GM21576 (cell line): ENCODE measurements at regions not wholly inside any gene's neighbourhood (a gene's known extent, or its start where the extent isn't known, plus 50 kb on each side); places are given as distances from the start of the nearest gene placed in this dataset.
A peak's percentile ranks its signal among the peaks of the same experiment; 100 is the strongest.

Experiments used
- ATAC-seq: cut with Tn5 transposase; IDR thresholded peaks from one replicate; pipeline ENCODE4 v1.9.1; 2021; ENCODE audit warnings: mild to moderate bottlenecking, moderate library complexity; ENCODE audit not compliant: unreplicated experiment

GRCh38 chr4:17120761-17121160, 222.3 kb upstream of the LDB2 start:
- no peak for ATAC-seq

DNA sequence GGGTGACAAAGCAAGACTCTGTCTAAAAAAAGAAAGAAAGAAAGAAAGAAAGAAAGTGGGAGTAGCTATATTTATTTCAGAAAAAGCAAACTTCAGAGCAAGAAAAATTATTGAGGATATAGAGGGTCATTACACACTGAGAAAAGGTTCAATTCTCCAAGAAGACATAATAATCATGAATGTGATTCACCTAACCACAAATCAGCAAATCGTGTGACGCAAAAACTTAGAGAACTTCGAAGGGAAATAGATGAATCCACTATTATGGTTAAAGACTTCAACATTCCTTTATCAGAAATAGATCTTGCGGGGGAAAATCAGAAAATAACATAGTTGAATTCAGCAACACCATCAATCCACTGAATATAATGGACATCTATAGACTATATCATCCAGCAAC, 219.3 kb upstream of the LDB2 start:
- ATAC-seq: no peak

GRCh38 chr4:17115583-17115982, 217.1 kb upstream of the LDB2 start:
- no peak for ATAC-seq

GRCh38 chr4:17112292-17112659, 213.8 kb upstream of the LDB2 start:
- ATAC-seq: no peak

GRCh38 chr4:17109126-17109525, 210.7 kb upstream of the LDB2 start:
- ATAC-seq: no peak

DNA sequence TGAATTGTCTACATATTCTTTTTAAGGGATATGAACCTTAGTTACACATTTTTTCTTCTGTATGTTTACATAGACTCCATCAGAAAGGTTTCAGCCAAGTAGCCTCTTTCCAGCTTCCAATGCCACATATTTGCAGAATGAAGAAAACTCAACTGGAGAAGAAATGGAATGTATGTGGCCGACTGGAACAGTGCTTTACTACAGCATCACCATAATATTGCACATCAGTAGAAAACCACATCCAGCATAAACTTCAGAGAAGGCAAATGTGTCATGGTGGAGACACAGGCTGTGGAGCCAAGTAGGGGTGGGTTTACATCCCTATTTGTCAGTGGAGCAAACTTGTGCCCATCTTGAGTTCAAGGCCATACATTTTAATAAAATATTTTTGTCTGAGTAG, 204.8 kb upstream of the LDB2 start:
- no peak for ATAC-seq

DNA sequence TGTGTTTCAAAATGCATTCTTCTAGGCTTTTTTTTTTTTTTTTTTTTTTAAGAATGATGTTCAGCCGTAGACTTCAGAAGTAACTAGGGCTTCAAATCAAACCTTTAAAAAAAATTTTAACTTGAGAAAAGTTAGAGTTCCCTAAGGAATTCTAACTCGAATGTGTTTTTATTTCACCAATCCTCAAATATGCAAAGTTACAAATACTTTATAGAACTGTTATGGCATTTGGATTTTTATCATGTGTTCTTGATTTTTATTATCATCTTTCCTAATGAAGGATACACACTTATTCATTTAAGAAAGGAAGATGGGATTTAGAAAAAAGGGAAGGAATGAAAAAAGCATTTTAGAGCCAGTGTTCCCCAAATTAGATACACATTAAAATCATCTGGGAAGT, 200.6 kb upstream of the LDB2 start:
- ATAC-seq: no peak

- ATAC-seq: no peak
Observed at GRCh38 chr4:17098401-17098800, 200.0 kb upstream of the LDB2 start.

DNA sequence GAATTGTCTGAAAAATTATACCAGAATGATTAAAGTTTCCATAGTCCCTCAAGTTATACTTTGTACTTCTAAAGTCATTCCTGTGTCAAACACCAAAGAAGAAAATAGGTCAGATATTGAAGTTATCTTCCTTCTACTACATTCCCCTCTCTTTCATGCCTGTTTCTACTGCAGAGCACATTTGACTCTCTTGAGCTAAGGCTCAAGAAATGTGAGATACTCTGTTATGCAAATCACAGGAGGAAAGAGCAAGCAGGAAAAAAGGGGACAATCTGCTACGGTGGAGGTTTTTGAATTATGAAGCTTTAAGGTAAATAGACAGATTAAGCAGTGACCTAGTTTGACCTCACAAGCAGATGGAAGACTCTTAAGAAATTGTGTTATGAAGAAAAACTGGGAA, 198.9 kb upstream of the LDB2 start:
- no peak for ATAC-seq

- no peak for ATAC-seq
Observed at GRCh38 chr4:17096692-17097091, 198.2 kb upstream of the LDB2 start.

DNA sequence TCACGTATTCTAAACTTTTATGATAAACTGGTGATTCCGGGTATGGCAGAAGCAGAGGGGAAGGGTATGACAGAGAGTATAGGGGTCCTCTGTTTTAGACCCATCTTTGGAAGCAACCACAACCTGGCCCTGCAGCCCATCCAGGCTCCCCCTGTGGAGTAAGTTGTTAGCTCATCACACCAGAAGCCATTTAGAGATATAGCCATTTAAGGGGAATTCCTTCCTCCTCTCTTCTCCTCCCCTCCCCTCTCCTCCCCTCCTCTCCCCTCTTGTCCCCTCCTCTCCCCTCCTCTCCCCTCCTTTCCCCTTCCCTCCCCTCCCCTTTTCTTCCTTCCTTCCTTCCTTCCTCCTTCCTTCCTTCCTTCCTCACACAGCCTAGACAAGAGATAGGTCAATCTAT, 197.3 kb upstream of the LDB2 start:
- ATAC-seq: no peak

GRCh38 chr4:17094876-17095210, 196.4 kb upstream of the LDB2 start:
- ATAC-seq: no peak

- ATAC-seq: no peak
Observed at GRCh38 chr4:17094159-17094875, 195.9 kb upstream of the LDB2 start.

- ATAC-seq: no peak
Observed at GRCh38 chr4:17093481-17093880, 195.0 kb upstream of the LDB2 start.

GRCh38 chr4:17092736-17093437, 194.4 kb upstream of the LDB2 start:
- ATAC-seq: peak; percentile 85

DNA sequence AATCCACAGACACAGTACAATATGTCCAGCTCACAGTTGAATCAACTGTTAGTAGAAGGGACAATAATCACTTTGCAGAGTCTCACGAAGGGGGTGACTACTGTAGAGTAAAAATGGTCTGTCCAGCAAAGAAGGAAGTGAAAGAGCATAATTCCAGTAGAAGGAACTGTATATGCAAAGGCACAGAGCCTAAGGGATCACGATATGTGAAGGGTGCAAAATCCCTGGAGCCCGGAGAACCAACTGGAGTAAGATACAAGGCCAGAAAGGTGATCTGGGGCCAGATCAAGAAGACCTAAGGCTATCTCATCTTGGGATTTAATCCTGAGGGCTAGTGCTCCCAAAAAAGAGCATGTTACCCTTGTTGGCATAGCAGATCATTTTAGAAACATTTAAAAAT, 192.7 kb upstream of the LDB2 start:
- no peak for ATAC-seq

DNA sequence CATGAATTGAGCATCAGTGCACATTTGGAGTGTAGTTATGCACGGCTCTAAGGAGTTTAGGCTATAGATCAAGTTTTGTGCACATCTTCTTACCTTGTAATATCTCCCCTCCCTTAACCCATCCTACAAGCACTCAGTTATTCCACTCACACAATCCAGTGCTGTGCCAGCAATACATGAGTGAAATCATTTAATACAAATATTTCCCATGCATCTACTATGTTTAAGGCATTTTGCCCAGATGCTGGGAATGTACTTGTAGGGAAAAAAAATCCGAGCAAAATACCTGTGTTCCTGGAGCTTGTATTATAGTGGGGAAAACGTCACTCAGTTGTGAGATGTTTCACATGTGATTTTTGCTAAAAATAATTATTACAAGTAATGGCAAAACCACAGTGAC, 191.6 kb upstream of the LDB2 start:
- no peak for ATAC-seq

DNA sequence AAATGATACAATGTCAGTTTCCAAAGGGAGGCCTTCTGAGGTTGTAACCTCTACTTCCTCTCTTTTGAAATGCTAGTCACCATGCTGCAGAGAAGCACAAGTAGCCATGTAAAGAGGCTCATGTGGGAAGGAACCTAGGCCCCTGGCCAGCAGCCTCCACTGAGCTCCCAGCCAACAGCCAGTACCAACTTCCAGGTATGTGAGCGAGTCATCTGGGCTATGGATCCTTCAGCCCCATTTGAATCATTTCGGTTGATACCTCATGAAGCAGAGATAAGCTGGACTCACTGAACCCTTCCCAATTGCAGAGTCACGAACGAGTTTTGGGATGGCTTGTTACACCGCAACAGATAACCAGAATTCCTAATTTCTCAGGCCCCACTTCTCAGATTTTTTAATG, 187.0 kb upstream of the LDB2 start:
- ATAC-seq: no peak

DNA sequence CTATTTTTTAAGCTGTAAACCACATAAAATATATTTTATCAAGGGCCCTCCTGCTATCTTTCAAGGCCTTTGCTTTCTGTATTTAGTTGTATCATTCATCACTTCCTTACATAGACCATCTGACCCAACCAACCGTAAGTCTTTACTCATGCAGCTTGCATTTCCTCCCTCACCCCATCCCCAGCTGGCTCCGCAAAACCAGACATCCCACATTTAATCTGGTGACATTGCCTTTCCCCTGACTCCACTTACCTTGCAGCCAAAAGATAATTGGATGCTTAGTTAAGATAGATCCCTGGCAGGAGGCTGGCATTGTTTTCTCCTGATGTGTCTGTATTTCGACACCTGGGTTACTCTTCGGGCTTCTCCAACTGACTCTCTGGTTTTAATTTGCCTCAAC, 183.7 kb upstream of the LDB2 start:
- ATAC-seq: no peak

DNA sequence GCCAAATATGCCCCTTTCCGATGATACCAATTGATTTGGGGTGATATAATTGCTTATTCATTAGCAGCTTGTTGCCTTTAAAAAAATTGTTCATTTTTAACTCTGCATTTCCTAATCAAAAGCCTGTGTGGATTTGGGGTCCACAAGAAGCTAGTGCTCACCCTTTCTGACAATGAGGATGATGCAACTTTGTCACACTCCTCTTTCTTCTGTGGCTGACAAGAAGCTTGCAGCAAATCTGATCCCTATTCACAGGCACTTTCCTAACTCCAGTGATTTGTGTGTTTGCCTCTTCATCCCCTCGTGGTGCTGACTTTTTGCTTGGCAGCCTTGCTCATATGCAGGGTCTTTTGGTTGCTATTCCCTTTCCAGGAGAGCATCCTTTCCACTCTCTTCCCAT, 182.7 kb upstream of the LDB2 start:
- no peak for ATAC-seq

DNA sequence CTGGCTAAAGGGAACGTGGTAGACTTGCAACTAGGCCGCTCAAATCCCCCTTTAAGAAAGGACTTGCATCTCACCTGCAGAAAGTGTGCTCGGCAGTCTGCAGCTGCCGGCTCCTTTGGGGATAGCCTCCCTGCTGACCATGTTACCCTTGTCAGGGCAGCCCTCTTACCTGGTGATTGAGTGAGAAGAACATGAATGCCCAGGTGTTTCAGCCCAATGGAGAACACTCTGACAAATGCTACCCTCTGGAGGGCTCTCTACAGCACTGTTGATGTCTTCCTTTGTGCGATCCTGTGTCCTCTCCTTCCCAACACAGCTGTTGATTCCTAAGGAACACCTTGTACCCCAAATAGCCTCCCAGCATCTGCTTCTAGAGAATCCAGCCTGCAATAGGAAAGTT, 178.7 kb upstream of the LDB2 start:
- ATAC-seq: no peak

DNA sequence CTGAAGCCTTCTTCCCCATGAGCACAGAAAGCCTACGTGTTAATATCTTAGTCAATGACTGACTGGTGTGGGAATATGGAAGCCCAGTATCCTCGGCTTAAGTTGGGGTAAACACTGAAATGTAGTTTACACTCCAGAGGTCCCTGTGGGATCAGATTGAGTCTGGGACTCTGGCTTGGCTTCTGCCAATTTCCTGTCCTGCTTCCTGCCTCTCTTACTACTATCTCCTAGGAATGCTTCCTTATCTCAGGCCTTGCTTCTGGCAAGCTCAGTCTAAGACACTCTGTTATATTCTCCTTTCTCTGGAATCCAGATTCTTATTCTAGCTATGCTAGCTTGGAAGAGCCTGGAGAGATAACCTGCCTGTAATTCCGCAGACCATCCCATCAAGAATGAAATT, 174.0 kb upstream of the LDB2 start:
- no peak for ATAC-seq

- ATAC-seq: no peak
Observed at GRCh38 chr4:17068891-17069290, 170.4 kb upstream of the LDB2 start.
